ENCODE measurements at regions not wholly inside any gene's neighbourhood (a gene's known extent, or its start where the extent isn't known, plus 50 kb on each side); places are given as distances from the start of the nearest gene placed in this dataset.

GRCh38 chr6:165915022-165915770 is 252.2 kb upstream of the PDE10A start:
- TF ChIP-seq, protein P1, sequence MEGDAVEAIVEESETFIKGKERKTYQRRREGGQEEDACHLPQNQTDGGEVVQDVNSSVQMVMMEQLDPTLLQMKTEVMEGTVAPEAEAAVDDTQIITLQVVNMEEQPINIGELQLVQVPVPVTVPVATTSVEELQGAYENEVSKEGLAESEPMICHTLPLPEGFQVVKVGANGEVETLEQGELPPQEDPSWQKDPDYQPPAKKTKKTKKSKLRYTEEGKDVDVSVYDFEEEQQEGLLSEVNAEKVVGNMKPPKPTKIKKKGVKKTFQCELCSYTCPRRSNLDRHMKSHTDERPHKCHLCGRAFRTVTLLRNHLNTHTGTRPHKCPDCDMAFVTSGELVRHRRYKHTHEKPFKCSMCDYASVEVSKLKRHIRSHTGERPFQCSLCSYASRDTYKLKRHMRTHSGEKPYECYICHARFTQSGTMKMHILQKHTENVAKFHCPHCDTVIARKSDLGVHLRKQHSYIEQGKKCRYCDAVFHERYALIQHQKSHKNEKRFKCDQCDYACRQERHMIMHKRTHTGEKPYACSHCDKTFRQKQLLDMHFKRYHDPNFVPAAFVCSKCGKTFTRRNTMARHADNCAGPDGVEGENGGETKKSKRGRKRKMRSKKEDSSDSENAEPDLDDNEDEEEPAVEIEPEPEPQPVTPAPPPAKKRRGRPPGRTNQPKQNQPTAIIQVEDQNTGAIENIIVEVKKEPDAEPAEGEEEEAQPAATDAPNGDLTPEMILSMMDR (IDR thresholded peaks at IDR 0.05), result no peak
- TF ChIP-seq POLR2AphosphoS5 (IDR thresholded peaks at IDR 0.05; ENCODE audit: low read depth, low read length) (no peak), REST (IDR thresholded peaks at IDR 0.05; ENCODE audit: insufficient read depth in 1 of 2, low read depth in 2 of 2, low read length in 1 of 2) (no peak), TCF7L2 (IDR thresholded peaks at IDR 0.05; ENCODE audit: low read depth, low read length) (no peak)

Data from Panc1 (cell line).